ENCODE measurements at regions not wholly inside any gene's neighbourhood (a gene's known extent, or its start where the extent isn't known, plus 50 kb on each side); places are given as distances from the start of the nearest gene placed in this dataset.

- DNase-seq (ENCODE audit: low read depth, low spot score): no peak
Measured at GRCh38 chrX:42725196-42725595, 52.8 kb downstream of the PPP1R2C start.

GRCh38 chrX:42720209-42720608 lies 57.8 kb downstream of the PPP1R2C start:
- no peak for DNase-seq (ENCODE audit: low read depth, low spot score)

GRCh38 chrX:42715701-42716262 lies 62.2 kb downstream of the PPP1R2C start:
- no peak for DNase-seq (ENCODE audit: low read depth, low spot score)

GRCh38 chrX:42714981-42715700 lies 62.8 kb downstream of the PPP1R2C start:
- DNase-seq (ENCODE audit: low read depth, low spot score): peak; percentile 2

- DNase-seq (ENCODE audit: low read depth, low spot score): no peak
Measured at GRCh38 chrX:42710452-42710851, 67.5 kb downstream of the PPP1R2C start.

GRCh38 chrX:42708222-42708621 lies 69.7 kb downstream of the PPP1R2C start:
- DNase-seq (ENCODE audit: low read depth, low spot score): no peak

- no peak for DNase-seq (ENCODE audit: low read depth, low spot score)
Measured at GRCh38 chrX:42707742-42708141, 70.2 kb downstream of the PPP1R2C start.

- no peak for DNase-seq (ENCODE audit: low read depth, low spot score)
Measured at GRCh38 chrX:42704454-42704853, 73.5 kb downstream of the PPP1R2C start.

- no peak for DNase-seq (ENCODE audit: low read depth, low spot score)
Measured at GRCh38 chrX:42697544-42697943, 80.4 kb downstream of the PPP1R2C start.

GRCh38 chrX:42696536-42697124 lies 81.3 kb downstream of the PPP1R2C start:
- no peak for DNase-seq (ENCODE audit: low read depth, low spot score)

GRCh38 chrX:42695800-42696358 lies 82.1 kb downstream of the PPP1R2C start:
- no peak for DNase-seq (ENCODE audit: low read depth, low spot score)

- DNase-seq (ENCODE audit: low read depth, low spot score): no peak
Measured at GRCh38 chrX:42694260-42694815, 83.6 kb downstream of the PPP1R2C start.

- no peak for DNase-seq (ENCODE audit: low read depth, low spot score)
Measured at GRCh38 chrX:42691196-42691595, 86.8 kb downstream of the PPP1R2C start.

- DNase-seq (ENCODE audit: low read depth, low spot score): no peak
Measured at GRCh38 chrX:42686706-42687105, 91.3 kb downstream of the PPP1R2C start.

GRCh38 chrX:42686296-42686695 lies 91.7 kb downstream of the PPP1R2C start:
- no peak for DNase-seq (ENCODE audit: low read depth, low spot score)

- no peak for DNase-seq (ENCODE audit: low read depth, low spot score)
Measured at GRCh38 chrX:42684065-42684464, 93.9 kb downstream of the PPP1R2C start.

- DNase-seq (ENCODE audit: low read depth, low spot score): no peak
Measured at GRCh38 chrX:42680666-42681065, 97.3 kb downstream of the PPP1R2C start.

- DNase-seq (ENCODE audit: low read depth, low spot score): no peak
Measured at GRCh38 chrX:42678133-42678532, 99.8 kb downstream of the PPP1R2C start.

- DNase-seq (ENCODE audit: low read depth, low spot score): no peak
Measured at GRCh38 chrX:42673301-42673810, 104.6 kb downstream of the PPP1R2C start.

- no peak for DNase-seq (ENCODE audit: low read depth, low spot score)
Measured at GRCh38 chrX:42664680-42665079, 113.3 kb downstream of the PPP1R2C start.

GRCh38 chrX:42628471-42628870 lies 149.5 kb downstream of the PPP1R2C start:
- no peak for DNase-seq (ENCODE audit: low read depth, low spot score)

GRCh38 chrX:42627891-42628290 lies 150.1 kb downstream of the PPP1R2C start:
- DNase-seq (ENCODE audit: low read depth, low spot score): no peak
